GM08714 (cell line): ENCODE measurements at regions not wholly inside any gene's neighbourhood (a gene's known extent, or its start where the extent isn't known, plus 50 kb on each side); places are given as distances from the start of the nearest gene placed in this dataset.

Experiments
- H3K4me3 ChIP-seq: fragments of 200-500 bp; sonication (Bioruptor generic); 2 replicates; pipeline ENCODE4 v1.5.1; 2014; ENCODE audit warnings: mild to moderate bottlenecking, low read length, inconsistent platforms
- ZNF274 ChIP-seq: IDR thresholded peaks from 2 replicates; pipeline ENCODE4 v1.6.1; 2012; ENCODE audit warnings: mild to moderate bottlenecking, low read depth, low read length

GRCh38 chr13:94968757-94969086 is 256.4 kb upstream of the SOX21 start:
- no peak for TF ChIP-seq ZNF274
- no peak overlapping the region for H3K4me3 ChIP-seq

- H3K4me3 ChIP-seq: no peak overlapping the region
- no peak for TF ChIP-seq ZNF274
Observed at GRCh38 chr13:94968040-94968756, 255.9 kb upstream of the SOX21 start.

GRCh38 chr13:94967183-94968039 is 255.1 kb upstream of the SOX21 start:
- H3K4me3 ChIP-seq: no peak overlapping the region
- no peak for TF ChIP-seq ZNF274

DNA sequence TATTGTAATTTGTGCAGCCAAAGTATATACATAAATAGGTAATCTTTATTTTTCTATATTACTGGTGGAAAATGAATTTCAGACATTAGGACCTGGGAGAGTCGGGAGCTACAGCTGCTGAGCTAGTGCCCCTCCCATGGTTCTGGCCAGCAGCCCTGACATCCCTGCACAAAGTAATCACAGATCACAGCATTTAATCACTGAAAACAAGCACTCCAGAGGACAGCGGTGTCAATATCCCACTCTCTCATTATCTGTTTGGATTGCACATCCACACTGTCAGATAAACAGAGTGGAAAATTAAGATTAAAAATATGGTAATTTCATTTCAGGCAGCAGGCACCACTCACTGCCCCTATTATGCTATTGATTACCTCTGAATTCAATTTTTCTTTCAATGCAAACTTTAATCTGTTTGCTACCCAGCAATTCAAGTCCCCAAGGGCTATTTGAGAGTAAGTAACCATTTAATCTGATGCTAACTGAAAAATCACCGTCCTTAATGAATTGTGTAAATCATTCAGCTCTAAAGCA is 254.1 kb upstream of the SOX21 start:
- H3K4me3 ChIP-seq: no peak overlapping the region
- TF ChIP-seq ZNF274: no peak

DNA sequence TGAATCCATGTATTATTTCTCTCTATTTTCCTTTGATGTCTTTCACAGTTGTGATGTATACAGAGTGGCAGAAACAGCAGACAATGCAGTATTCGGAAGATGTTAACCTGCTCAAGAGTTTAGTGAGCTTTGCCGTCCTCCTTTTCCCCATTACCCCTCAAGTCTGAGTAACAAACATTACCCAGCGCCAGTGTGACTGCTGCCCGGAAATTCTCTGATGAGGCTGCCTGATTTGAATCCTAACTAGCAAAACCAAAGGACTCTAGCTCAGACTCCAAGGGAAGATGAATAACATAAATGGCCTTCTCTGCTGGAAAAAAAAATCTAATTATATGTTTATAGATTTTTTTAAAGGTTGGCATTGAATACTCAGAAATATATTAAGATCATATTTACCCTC is 247.3 kb upstream of the SOX21 start:
- TF ChIP-seq ZNF274: no peak
- no peak overlapping the region for H3K4me3 ChIP-seq

- TF ChIP-seq ZNF274: no peak
- H3K4me3 ChIP-seq: no peak overlapping the region
Observed at GRCh38 chr13:94956417-94957110, 244.2 kb upstream of the SOX21 start.

DNA sequence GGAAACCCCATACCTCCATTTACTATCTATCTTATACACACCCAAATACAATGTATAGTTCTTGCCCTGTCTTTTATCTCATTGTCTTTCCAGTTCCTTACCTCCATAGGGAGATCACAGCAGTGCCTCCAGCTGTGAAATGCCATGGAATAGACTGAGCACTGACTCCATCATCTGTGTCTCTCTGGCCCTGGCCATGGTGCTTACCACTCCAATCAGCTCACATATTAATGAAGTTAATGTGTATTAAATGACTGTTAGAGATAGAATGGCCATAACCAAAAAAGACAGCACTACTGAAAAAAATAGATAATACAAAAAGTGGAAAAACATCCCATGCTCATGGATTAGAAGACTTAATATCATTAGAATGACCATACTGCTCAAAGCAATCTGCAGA is 240.4 kb upstream of the SOX21 start:
- no peak overlapping the region for H3K4me3 ChIP-seq
- TF ChIP-seq ZNF274: no peak

GRCh38 chr13:94950303-94950702 is 238.0 kb upstream of the SOX21 start:
- TF ChIP-seq ZNF274: no peak
- no peak overlapping the region for H3K4me3 ChIP-seq

- H3K4me3 ChIP-seq: no peak overlapping the region
- no peak for TF ChIP-seq ZNF274
Observed at GRCh38 chr13:94947965-94948371, 235.6 kb upstream of the SOX21 start.

GRCh38 chr13:94947392-94947791 is 235.0 kb upstream of the SOX21 start:
- no peak overlapping the region for H3K4me3 ChIP-seq
- TF ChIP-seq ZNF274: no peak

DNA sequence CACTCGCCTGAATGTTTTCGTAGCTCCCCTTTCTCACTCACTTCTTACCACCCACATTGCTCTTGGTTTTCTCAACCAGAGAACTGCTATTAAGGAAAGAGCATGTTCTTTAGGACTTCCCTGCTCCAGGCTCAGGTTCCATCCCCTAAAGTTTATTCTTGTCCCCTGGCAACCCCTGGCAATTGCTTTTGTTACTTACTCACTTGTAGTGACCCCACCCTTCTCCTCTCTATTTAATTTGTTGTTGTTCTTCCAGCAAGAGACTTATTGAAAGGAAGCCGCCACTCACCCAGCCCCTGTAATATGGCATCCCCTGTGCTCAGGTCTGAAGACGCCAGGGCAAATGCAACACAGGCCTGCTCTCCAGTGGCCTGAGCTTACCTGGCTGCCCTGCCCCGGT is 233.7 kb upstream of the SOX21 start:
- no peak overlapping the region for H3K4me3 ChIP-seq
- TF ChIP-seq ZNF274: no peak

- no peak for TF ChIP-seq ZNF274
- H3K4me3 ChIP-seq: no peak overlapping the region
Observed at GRCh38 chr13:94938124-94938523, 225.8 kb upstream of the SOX21 start.

- TF ChIP-seq ZNF274: no peak
- no peak overlapping the region for H3K4me3 ChIP-seq
Observed at GRCh38 chr13:94936633-94937032, 224.3 kb upstream of the SOX21 start.

DNA sequence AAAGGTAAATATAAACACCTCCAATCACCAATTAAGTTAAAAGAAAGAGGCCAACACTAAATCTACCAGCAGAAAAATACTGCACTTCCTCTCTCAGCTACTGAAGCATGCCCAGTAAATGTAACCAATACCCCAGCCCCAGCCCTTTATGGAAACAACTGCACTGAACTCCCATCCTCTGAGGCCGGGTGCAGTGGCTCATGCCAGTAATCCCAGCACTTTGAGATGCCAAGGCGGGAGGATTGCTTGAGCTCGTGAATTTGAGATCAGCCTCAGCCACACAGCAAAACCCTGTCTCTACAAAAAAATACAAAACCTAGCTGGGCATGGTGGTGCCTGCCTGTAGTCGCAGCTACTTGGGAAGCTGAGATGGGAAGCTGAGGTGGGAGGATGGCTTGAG is 221.6 kb upstream of the SOX21 start:
- no peak for TF ChIP-seq ZNF274
- no peak overlapping the region for H3K4me3 ChIP-seq
